Activated gamma-delta T cell (primary cell): ENCODE measurements at regions not wholly inside any gene's neighbourhood (a gene's known extent, or its start where the extent isn't known, plus 50 kb on each side); places are given as distances from the start of the nearest gene placed in this dataset.

Source experiments
- DNase-seq: peaks from one replicate; lab custom pipeline; 2025; lab: John Stamatoyannopoulos, UW

DNA sequence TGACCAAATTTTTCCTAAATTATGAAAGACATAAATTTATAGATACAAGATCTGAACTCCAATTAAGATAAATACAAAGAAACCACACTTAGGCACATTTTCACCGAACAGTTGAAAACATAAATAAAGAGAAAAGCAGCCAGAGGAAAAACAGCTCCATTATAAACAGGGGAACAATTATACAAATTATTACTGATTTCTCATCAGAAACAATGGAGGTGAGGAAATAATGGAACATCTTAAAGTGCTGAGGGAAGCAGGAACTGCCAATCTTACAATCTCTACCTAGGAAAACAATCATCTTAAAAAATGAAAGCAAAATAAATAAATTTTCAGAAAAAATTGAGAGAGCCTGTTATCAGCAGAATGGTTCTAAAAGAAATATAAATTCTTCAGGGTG lies 234.4 kb upstream of the PMFBP1 start:
- DNase-seq: no peak

DNA sequence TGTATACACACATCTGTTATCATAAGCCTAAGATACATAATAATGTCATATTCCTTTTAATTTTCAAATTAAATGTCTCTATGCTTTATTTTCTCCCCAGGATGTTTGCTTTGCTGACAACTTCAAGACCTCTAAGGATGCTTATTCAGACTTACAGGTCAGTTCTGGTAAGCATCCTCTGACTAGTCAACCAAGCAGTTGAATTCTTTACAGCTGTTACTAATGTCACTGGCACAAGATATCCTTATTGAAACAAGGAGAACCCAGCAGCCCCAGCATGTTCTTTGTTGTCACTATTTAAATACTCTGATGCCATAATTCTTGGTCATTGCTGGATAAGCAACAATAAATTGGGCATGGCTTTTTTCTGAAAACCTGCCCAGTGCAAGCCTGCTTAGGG lies 232.3 kb upstream of the PMFBP1 start:
- DNase-seq: no peak

DNA sequence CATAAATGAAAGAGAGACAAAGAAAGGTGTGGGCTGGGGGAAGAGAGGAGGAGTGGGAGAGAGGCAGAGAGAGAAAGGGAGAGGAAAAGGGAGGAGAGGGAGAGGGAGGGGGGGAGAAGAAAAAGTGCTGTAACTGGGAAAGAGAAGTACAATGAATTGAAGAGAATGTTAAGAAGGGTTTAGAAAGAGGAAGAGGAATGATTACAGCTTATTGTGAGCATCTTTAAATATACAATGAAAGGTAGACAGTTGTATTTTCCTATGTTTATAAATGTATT lies 229.1 kb upstream of the PMFBP1 start:
- DNase-seq: no peak

DNA sequence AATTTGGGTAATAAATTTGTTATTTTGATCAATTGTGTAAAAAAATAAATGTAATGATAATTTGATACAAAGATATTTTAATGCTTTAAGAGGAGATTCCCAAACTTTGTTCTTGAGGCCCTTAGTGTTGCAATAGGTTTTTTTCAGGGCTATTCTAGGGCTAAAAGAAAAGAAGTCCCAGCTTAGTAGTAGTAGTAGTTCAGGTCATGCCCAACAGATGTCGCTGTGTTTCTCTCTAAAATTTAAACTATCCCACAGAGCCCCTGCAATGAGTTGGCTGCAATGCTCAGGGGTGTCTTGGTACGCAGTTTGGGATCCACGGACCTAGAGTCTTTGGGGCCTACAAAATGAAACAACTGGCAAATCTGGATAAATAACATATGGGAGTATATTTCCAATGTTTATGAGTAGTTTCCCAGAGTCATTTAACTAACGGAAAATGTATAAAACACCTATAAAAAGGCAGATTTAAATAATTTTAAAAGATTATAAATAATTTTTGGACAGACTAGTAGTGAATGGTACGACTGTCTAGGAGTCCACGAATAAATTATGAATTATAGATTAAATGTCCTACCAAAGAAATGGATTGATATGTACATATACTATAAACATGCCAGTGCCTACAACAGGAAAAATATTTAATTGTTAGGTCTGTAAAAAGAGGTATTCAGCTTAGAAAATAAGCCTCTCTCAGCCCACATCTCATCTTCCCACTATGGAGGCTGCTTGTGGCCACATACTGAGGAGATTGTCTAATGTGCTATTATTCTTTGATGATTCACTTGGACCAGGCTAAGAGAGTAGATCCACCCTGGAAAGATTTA lies 228.5 kb upstream of the PMFBP1 start:
- DNase-seq: no peak

DNA sequence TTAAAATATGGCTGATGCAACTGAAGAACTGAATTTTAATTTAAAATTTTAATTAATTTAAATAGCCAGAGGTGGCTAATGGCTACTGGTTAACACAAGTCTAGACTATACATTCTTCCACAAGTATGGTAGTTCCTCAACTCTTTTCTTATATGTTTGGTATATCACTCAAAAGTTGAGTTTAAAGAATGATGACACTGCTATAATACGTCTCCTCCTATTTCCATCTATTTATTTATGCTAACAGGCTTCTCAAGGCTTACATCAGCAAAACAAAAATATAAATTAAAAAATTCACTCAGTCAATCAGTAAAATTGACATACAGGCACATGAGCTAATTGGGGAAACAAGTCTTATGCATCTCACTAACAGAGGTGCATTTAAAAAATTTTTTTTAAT lies 227.9 kb upstream of the PMFBP1 start:
- DNase-seq: no peak

DNA sequence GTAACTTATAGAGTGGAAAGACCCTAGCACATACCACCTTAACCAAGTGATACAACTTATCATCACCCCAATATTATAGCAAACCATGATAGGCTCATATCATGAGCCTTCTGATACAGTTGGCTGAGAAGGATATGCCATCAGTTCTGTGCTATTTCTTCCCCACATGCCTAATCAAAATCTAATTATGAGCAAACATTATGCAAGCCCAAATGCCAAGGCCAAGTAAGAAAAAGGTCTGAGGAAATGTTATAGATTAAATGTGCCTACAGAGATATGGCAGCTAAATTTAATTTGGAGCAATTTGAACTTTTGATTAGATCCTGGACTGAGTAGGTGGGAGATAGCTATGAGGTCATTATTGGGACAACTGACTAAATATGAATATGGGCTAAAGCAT lies 225.9 kb upstream of the PMFBP1 start:
- DNase-seq: no peak

DNA sequence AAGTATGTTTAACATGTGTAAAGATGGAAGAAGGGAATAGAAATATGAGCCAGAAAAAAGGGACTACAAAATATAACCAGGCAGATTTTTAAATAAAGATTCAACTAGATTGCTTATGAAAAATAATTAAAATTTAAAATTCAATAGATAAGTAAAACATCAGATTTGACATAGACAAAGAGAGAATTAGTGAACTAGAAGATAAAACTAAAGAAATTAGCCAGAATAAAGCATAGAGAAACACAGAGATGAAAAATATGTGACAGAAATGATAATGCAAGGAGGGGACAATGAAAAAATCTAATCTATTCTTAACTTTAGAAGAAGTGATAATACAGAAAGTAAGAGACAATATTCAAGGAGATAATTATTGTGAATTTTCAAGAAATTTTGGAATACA lies 222.6 kb upstream of the PMFBP1 start:
- no peak for DNase-seq

DNA sequence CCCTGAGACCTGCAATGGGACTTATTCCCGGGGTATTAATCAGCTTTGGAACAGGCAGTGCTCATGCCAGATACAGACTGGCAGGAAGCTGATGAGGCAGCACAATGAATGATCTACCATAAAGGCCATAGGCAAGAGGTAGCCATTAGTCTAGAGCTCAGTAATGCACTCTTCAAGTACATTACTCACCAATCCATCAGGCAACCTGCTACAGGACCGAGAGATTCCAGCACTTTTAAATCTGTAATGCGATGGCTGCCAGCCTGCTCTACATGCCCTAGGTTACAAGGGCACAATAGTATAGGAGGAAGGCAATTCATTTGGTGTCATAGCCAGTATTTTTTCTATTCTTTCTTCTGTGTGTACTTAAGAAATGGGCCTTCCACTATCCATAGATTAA lies 217.8 kb upstream of the PMFBP1 start:
- DNase-seq: no peak

DNA sequence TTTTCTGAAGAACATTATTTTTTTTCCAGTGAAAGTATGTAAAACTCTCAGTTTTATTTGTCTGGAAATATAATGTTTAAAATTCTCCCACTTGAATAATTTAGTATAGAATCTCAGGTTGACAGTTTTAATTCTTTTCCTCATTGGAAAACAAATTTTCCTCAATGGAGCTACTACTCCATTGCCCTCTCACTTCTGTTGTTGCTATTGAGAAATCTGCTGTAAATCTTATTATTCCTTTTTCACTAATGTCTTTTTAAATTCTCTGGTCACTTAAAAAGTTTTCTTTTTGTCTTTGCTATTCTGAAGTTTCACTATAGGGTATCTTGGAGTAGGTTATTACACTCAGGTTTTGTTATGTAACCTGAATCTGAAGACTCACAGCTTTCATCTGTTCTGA lies 216.1 kb upstream of the PMFBP1 start:
- no peak for DNase-seq

DNA sequence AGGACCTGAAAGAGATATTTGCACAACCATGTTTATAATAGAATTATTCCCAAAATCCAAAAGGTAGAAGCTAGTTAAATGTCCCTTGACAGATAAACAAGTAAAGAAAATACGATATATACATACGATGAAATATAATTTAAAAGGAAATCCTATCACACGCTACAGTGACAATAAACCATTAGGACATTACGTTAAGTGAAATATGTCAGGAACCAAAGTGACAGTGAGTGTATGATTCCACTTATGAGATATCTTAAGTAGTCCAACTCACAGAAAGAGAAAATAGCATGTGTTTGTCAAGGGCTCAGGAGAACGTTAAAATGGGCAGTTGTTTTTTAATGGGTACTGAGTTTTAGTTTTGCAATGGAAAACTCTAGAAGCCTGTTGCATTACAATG lies 212.7 kb upstream of the PMFBP1 start:
- DNase-seq: no peak

DNA sequence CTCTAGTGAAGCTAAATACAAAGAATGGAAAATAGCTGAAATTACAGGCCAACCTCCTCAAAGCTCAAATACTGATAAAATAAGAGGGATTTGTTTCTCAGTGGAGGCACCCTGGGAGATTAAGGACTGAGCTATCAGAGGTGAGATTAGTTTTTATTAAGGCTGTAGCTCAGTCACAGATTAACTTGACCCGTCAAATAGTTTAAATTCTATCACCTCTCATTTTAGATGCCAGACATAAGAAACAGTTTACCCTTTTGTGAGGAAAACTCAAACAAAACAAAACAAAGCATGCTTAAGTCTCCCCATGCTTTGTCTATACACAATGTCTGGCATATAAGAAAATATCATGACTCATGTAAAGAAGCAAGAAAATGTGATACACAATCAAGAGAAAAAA lies 208.3 kb upstream of the PMFBP1 start:
- no peak for DNase-seq

DNA sequence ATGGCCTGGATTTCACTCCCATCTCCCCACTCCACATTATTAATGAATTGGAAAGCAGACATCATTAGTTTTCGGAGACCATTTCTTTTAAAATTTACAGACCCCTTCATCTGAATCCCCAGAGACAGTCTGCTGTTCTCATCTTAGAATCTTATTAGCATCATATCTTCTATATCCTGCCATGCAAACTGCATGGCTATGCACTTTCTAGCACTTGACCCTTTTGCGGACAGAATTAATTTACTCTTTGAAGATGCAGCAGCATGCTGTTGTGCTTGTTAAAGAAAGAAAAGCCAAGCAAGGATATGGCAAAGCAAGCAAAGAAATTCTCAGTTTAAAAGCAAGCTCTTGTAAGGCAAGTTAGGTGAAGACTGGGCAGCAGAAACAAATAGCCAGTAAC lies 201.2 kb upstream of the PMFBP1 start:
- DNase-seq: no peak

DNA sequence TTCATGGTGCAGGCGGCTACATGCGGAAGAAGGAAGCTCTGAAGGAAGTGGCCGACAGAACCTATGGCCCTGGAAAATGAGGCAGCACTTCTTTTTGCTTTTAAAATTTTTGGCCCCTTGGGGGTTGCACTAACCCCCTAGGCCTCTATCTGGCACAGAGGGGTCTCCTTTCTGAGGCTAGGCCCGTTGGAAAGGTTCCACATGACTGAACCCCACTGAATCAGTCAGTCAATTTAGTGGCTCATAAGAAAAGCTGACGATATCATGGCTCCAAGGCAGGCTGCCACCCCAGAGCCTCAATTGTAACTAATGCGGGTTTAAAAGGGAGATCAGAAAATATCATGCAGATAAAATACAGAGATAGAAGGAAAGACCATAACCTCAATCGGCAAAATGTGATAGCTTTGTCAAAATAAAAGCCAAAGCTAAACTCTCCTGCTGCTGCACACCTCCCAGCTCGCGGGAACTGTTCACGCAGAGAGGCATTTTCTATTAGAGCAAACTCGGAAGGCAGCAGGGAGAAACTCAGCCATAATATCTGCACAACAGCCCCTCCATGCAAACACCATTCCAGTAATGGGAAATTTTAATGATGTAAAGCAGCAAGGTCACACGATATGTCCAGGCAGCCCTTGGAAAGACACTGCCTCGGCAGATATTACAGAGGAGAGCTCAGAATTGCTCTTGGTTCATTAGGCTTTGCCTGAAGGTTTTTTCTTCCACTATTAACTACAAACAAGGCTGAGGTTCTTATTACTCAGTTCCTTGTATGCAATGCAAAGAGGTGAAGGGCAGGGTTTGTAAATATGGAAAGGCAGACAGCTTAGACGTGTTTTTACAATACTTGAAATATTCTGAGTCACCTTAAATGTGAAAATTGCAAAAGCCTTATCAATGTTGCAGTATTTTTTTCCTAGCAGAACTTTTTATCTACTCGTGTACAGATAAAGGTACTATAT lies 200.4 kb upstream of the PMFBP1 start:
- no peak for DNase-seq

DNA sequence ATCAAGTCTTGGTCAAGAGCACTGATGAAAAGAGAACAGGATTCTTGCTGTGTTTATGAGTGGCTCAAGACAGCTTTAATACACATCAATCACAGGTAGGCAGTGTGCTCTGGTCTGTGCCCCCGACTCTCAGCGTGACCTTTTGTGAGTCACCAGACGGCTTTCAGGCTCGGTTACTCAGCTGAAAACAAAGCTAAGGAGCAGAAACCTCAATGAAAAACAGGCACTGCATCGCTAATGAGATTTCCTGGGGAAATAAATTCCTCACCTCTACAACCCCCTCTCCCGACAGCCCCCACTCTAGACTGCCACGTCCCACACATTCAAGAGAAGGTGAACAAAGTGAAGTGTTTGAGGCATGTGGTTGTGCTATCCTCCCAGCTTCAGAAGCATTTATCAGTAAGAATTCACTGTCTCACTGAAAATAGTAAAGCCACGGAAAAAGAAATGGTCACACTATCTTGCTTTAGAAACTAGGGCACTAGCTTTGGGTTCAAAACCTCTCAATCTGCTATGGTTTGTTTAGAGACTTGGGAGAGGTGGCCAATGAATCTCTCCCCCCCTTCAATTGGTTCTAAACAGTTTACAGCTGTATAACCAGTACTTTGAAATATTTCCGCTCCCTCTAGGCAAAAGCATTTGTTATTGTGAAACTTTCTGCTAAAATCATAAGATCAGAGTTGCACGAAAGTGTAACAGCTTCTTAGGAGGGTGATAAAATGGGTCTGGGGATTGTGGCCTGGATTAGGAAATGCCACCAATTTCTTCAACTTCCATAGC lies 199.5 kb upstream of the PMFBP1 start:
- no peak for DNase-seq

DNA sequence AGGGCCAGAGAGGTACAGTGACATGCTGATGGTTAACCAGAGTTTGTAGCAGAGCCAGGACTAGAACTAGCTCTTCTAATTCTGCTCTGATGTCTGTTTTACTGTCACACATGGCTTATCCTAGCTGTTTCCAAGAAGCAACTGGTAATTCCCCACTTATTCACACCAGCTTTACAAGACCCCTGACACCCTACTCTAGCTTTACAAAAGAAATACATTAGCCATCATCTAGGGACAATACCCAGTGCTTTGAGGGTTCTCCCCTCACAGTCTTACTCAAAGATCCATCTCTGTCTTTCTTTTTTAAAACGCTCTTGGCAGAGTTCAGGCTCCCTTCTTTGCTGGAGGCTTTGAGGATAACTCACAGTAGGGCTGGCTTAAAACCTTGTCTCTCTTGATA lies 197.3 kb upstream of the PMFBP1 start:
- no peak for DNase-seq

DNA sequence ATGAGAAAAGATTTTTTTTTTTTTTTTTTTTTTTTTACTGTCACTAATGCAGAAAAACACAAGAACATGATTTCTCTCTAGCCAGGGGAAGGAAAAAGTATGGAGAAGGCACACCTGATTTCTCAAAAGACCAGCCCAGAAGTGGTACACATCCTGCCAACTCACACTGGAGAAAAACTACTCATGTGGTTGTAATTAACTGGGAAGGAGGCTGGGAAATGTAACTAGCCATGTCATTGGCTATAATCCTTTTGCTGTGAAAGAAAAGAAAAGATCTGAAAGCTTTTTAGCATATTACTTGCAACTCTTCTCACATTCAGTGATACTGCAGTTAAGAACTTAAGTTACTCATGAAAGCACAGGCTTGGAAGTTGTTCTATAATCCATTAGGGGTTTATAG lies 195.9 kb upstream of the PMFBP1 start:
- no peak for DNase-seq

DNA sequence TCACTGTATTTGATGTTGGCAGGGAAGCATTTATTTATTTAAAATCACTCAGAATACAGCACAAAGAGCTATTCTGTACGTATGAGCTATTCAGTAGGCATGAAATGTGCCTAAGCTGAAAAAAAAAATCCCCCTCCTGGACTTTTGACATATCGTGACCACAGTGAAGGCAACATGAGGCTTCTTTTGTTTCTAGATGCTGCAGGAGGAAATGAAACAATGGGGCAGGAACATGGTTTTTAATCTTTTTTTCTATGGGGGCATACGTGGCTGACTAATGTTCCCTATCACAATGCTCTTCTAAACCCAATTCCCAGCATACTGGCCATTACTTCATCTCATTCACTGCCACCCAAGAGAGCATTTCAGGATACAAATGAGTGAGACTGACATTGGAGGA lies 191.0 kb upstream of the PMFBP1 start:
- DNase-seq: no peak

DNA sequence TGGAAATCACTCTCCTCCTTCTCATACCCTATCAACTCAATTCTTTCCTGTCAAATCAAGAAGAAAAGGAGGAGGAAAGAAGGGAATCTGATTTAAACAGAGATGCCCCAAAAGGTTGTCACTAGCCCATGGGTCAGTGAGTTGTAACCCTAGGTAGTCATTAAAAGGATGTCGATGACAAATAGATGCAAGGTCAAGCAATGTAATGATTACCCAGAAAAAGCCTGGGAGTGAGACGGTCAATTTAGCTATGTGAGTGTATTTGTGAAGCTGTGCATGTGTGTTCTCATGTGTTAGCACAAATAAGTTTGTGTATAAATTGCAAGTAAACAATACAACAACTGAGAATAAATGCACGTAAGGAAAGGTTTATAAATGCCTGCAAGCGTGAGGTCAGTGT lies 190.5 kb upstream of the PMFBP1 start:
- DNase-seq: no peak

DNA sequence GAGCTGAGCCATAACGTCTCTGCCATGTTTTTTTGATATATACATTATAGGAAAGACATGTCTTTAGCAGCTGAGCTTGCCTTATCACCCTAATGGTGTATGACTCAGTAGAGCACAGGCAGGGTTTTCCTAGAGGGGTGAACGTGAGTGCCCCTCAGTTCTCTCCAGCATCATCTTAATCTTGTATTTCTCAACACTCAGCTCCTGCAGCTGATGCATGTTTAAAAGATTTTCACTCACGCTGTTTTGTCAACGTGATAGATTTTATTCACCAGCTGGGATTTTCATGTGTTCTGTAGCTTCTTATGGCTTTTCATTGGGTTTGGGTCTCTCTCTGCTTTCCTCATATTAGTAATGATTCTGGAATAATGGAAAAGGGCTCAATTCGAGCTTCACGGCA lies 186.0 kb upstream of the PMFBP1 start:
- no peak for DNase-seq

DNA sequence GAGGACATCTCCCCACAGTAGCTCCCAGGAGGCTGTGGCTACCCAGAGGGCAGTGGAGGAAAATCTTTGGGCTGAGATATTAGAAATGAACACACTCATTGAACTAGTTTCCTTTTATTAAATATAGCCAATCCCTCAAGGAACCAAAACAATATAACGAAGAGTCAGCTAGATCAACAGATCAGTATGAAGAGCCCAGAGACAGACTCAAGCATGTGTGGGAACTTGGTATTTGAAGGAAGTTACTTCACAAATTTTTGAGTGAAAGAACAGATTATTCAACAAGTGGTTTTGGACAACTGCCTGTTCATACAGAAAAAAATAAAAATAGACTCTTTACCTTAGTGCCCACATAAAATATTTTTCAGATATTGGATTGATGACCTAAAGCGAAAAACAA lies 183.6 kb upstream of the PMFBP1 start:
- no peak for DNase-seq

DNA sequence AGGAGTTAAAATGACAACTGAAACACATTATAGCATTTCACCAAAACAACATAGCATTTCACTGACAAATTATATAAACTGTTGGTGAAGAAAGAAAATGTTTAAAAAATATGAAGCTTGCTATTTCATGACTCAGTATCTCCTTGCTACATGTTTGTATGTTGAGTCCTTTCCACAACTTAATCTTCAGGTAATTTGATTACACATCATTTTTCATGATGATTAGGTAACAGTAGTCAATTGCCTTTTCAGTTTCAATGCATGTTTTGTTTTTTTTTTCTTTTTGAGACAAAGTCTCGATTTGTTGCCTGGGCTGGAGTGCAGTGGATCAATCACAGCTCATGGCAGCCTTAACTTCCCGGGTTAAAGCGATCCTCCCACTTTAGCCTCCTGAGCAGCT lies 177.8 kb upstream of the PMFBP1 start:
- DNase-seq: no peak

DNA sequence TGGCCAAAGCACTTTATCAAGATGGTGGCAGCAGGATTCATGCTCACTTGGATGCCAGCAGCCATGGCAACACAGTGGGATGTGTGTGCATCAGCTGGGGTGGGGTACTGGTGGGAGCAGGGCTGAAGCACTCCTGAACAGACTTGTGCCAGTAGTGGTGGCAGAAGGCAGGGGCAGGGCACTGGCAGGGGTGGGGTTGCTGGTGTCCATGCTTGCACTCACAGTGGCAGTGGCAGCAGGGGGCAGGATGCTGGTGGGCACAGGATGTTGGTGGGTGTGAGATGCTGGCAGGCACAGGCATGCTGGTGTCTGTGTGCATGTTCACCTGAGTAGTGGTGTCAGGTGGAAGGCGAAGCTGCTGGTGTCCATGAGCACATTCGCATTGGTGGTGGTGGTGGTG lies 161.0 kb upstream of the PMFBP1 start:
- DNase-seq: no peak

DNA sequence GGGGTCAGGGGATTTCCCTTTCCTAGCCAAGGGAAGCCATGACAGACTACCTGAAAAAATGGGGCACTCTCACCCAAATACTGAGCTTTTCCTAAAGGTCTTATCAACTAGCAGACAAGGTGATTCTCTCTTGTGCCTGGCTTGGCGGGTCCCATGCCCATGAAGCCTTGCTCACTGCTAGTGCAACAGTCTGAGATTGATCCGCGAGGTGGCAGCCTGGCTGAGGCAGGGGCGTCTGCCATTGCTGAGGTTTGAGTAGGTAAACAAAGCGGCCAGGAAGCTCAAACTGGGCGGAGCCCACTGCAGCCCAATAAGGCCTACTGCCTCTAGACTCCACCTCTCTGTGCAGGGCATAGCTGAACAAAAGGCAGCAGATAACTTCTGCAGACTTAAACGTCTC lies 152.6 kb upstream of the PMFBP1 start:
- no peak for DNase-seq
